ENCODE measurements at regions not wholly inside any gene's neighbourhood (a gene's known extent, or its start where the extent isn't known, plus 50 kb on each side); places are given as distances from the start of the nearest gene placed in this dataset.

DNA sequence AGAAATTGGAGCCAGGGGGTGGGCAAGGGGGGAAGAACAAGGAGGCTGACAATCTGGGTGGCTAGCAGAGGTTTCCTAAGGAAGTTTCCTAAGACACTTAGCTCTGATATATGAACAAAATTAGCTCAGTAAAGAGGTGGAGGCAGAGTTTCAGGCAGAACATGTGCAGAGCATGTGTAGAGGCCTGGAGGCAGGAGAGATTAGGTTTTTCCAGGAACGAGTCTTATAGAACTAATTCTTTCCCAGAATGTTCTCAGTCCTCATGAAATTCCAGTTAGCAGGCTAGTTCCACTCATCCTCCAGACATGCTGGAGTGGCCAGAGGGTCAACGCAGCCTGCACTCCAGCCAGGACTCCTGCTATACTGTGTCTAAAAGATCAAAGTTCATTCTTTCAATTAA is 184.7 kb downstream of the LACC1 start:
- no peaks in the 10 kb centered on the region for H3K79me2 ChIP-seq (ENCODE audit: control insufficient read depth in 1 of 2, insufficient read depth in 2 of 2, low read length in 2 of 2)
- no peak overlapping the region for H3K18ac ChIP-seq (ENCODE audit: extremely low read depth, low read length)
- no peak overlapping the region for H4K8ac ChIP-seq (ENCODE audit: extremely low read depth, insufficient read depth, low read length)
- DNase-seq (ENCODE audit: low read depth in 1 of 2, low spot score in 2 of 2) (no peak), FAIRE-seq (no peak)
- no peak overlapping the region for H2BK12ac ChIP-seq (ENCODE audit: low read depth, low read length)
- H3K27ac ChIP-seq (ENCODE audit: low read depth, low read length): no peak overlapping the region
- no peak overlapping the region for H3K4ac ChIP-seq (replicated peaks; ENCODE audit: insufficient read length, low read depth, low read length)
- no peak overlapping the region for H3K14ac ChIP-seq (ENCODE audit: insufficient read length)
- H3K4me2 ChIP-seq (ENCODE audit: insufficient read depth in 1 of 2, low read depth in 2 of 2, low read length in 2 of 2): no peak overlapping the region
- H2BK5ac ChIP-seq (ENCODE audit: low read depth, low read length): no peak overlapping the region
- no peak overlapping the region for H3K9ac ChIP-seq (replicated peaks in 1 of 4; ENCODE audit: extremely low read depth in 1 of 4, low read depth in 3 of 4, low read length in 3 of 4)
- H4K91ac ChIP-seq (replicated peaks; ENCODE audit: insufficient read length, low read length): no peak overlapping the region
- peaks cover 0 to 2% (median 0%) of the 10 kb centered on the region in 4 experiments; a peak in 1 of 7 replicates for H3K4me1 ChIP-seq (replicated peaks in 1 of 4; ENCODE audit: control insufficient read depth in 3 of 4, insufficient read depth in 4 of 4, low read length in 3 of 4)
- no peak overlapping the region for H4K5ac ChIP-seq (ENCODE audit: insufficient read length, low read depth, low read length)
- no peaks in the 10 kb centered on the region; a peak in 1 of 7 replicates for H3K27me3 ChIP-seq (replicated peaks in 1 of 4; ENCODE audit: control insufficient read depth in 3 of 4, extremely low read depth in 1 of 4, insufficient read depth in 3 of 4, low read length in 3 of 4)
- no peak overlapping the region for H2AFZ ChIP-seq (ENCODE audit: low read length)
- H3K4me3 ChIP-seq (ENCODE audit: extremely low read depth in 1 of 4, insufficient read depth in 2 of 4, low read depth in 3 of 4, low read length in 4 of 4): no peak overlapping the region
- H3K23me2 ChIP-seq (ENCODE audit: low read depth, low read length): no peaks in the 10 kb centered on the region
- ChIA-PET CTCF (ENCODE audit: partially characterized antibody) (interaction anchor here (1.1 to 1.2 kb wide), 2 partner anchors 44 to 102 kb away, joined by 3 read pairs; no protein-coding TSS in a partner anchor), POLR2A (ENCODE audit: partially characterized antibody) (no interaction called here)
- 89% methylated on average over 2 of the region's 2 CpGs; no CpG with 5 or more reads in 1 of the 2 experiments for WGBS, 2 experiments (ENCODE audit: extremely low coverage in 1 of 2, insufficient coverage in 1 of 2, insufficient read length in 1 of 2, insufficient replicate concordance in 2 of 2, low coverage in 1 of 2, low lambda C conversion rate in 2 of 2, missing lambda C conversion rate in 1 of 2)
- H3K56ac ChIP-seq (replicated peaks; ENCODE audit: insufficient read length, low read depth, low read length): no peak overlapping the region
- no peaks in the 10 kb centered on the region for H3K36me3 ChIP-seq (ENCODE audit: control insufficient read depth in 2 of 4, insufficient read depth in 4 of 4, low read length in 3 of 4)
- H2BK120ac ChIP-seq (replicated peaks; ENCODE audit: low read depth, low read length): no peak overlapping the region
- H4K20me1 ChIP-seq (replicated peaks in 1 of 2; ENCODE audit: control insufficient read depth in 1 of 2, insufficient read depth in 2 of 2, low read length in 2 of 2): no peaks in the 10 kb centered on the region
- H3K9me3 ChIP-seq (ENCODE audit: insufficient read depth in 2 of 2, low read depth in 1 of 2, low read length in 1 of 2): 0 out of 4 replicates have a peak, but pooled peaks cover 0 to 4% of the 10 kb centered on the region in 2 experiments
- TF ChIP-seq KDM4A (IDR thresholded peaks at IDR 0.05; ENCODE audit: low read depth, low read length, severe bottlenecking): no peak
- TF ChIP-seq CBX5 (IDR thresholded peaks at IDR 0.05; ENCODE audit: low read depth, low read length): no peak
- TF ChIP-seq TEAD4 (IDR thresholded peaks at IDR 0.05; ENCODE audit: low read depth, low read length): no peak
- TF ChIP-seq SP4 (IDR thresholded peaks at IDR 0.05; ENCODE audit: low read length): no peak
- H2AK5ac ChIP-seq (ENCODE audit: low read depth, low read length): no peak overlapping the region
- no peak overlapping the region for H2BK20ac ChIP-seq (ENCODE audit: low read length)
- H3K79me1 ChIP-seq (ENCODE audit: low read depth, low read length): no peaks in the 10 kb centered on the region
- no peak overlapping the region for H2BK15ac ChIP-seq (ENCODE audit: low read length)
- H3K23ac ChIP-seq (ENCODE audit: insufficient read length): no peak overlapping the region
